OCI-LY1 (cell line): ENCODE measurements at regions not wholly inside any gene's neighbourhood (a gene's known extent, or its start where the extent isn't known, plus 50 kb on each side); places are given as distances from the start of the nearest gene placed in this dataset.

Source experiments
- EZH2 ChIP-seq: fragments of 200-600 bp; sonication (generic), shearing (Covaris generic); IDR thresholded peaks from 2 replicates; pipeline ENCODE4 v1.8.0; 2017; ENCODE audit warnings: borderline replicate concordance, mixed run types, mild to moderate bottlenecking, antibody characterized with exemption, low read length, moderate library complexity, mixed read lengths
- TF ChIP-seq, protein P1 (sequence below): fragments of 200-600 bp; sonication (generic), shearing (Covaris generic); IDR thresholded peaks from 2 replicates; pipeline ENCODE4 v1.5.1; 2017; ENCODE audit warnings: mild to moderate bottlenecking, antibody characterized with exemption, low read length, moderate library complexity, mixed read lengths

DNA sequence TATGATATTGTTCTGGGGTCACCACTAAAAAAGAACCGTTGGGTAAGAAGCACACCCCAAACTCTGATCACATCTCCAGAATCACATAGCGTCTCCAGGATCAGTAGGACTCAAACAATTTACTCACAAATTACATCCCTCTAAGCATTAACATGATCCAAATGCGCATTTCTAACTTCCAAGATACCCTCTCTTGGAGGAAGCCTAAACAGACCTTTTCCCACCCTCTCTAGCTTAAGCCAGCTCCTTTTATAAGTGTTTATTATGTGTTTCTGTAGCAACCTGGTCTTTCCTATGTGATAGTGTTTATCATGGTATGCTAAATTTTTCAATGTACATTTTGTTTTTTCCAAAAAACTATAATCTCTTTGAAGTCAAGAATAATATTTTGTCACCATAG lies 1846.5 kb downstream of the OLFM4 start:
- TF ChIP-seq, protein P1, sequence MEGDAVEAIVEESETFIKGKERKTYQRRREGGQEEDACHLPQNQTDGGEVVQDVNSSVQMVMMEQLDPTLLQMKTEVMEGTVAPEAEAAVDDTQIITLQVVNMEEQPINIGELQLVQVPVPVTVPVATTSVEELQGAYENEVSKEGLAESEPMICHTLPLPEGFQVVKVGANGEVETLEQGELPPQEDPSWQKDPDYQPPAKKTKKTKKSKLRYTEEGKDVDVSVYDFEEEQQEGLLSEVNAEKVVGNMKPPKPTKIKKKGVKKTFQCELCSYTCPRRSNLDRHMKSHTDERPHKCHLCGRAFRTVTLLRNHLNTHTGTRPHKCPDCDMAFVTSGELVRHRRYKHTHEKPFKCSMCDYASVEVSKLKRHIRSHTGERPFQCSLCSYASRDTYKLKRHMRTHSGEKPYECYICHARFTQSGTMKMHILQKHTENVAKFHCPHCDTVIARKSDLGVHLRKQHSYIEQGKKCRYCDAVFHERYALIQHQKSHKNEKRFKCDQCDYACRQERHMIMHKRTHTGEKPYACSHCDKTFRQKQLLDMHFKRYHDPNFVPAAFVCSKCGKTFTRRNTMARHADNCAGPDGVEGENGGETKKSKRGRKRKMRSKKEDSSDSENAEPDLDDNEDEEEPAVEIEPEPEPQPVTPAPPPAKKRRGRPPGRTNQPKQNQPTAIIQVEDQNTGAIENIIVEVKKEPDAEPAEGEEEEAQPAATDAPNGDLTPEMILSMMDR: no peak
- no peak for TF ChIP-seq EZH2
